Mesodermal cell (in vitro differentiated cells): ENCODE measurements at regions not wholly inside any gene's neighbourhood (a gene's known extent, or its start where the extent isn't known, plus 50 kb on each side); places are given as distances from the start of the nearest gene placed in this dataset.

Experiments
- H3K27ac ChIP-seq: 2 replicates; pipeline ENCODE4 v1.7.0; 2013; ENCODE audit warnings: mild to moderate bottlenecking, low read depth, low read length, moderate library complexity; ENCODE audit not compliant: severe bottlenecking
- H3K36me3 ChIP-seq: 2 replicates; pipeline ENCODE4 v1.7.1; 2013; ENCODE audit warnings: mild to moderate bottlenecking, low read length, moderate library complexity; ENCODE audit not compliant: control insufficient read depth, insufficient read depth
- H3K4me1 ChIP-seq: one replicate; pipeline ENCODE4 v1.7.1; 2013; ENCODE audit warnings: mild to moderate bottlenecking, low read length; ENCODE audit not compliant: insufficient read depth, control insufficient read depth, poor library complexity, severe bottlenecking
- H3K4me3 ChIP-seq: 2 replicates; pipeline ENCODE4 v1.7.0; 2013; ENCODE audit warnings: low read length, control low read depth, mild to moderate bottlenecking; ENCODE audit not compliant: insufficient read depth, poor library complexity, severe bottlenecking; ENCODE audit errors: extremely low read depth
- H3K9me3 ChIP-seq: 2 replicates; pipeline ENCODE4 v1.7.1; 2013; ENCODE audit warnings: mild to moderate bottlenecking, low read length, moderate library complexity; ENCODE audit not compliant: control insufficient read depth
- WGBS, 2 experiments: methylation state at CpG; one replicate each; pipeline ENCODE4 v1.1.5; 2013; ENCODE audit warnings: missing lambda C conversion rate in 2 of 2; ENCODE audit not compliant: insufficient coverage in 2 of 2; 5-methylcytosine and 5-hydroxymethylcytosine counted together

- WGBS, 2 experiments, result 88 to 94% methylated on average over 4 of the region's 6 CpGs
- Histone ChIP-seq H3K9me3 (no peaks in the 10 kb centered on the region), H3K27ac (no peak overlapping the region), H3K4me1 (peaks cover 3% of the 10 kb centered on the region), H3K36me3 (no peaks in the 10 kb centered on the region), H3K4me3 (no peak overlapping the region)
Measured at GRCh38 chr7:46386428-46387399, 465.6 kb upstream of the IGFBP3 start.

DNA sequence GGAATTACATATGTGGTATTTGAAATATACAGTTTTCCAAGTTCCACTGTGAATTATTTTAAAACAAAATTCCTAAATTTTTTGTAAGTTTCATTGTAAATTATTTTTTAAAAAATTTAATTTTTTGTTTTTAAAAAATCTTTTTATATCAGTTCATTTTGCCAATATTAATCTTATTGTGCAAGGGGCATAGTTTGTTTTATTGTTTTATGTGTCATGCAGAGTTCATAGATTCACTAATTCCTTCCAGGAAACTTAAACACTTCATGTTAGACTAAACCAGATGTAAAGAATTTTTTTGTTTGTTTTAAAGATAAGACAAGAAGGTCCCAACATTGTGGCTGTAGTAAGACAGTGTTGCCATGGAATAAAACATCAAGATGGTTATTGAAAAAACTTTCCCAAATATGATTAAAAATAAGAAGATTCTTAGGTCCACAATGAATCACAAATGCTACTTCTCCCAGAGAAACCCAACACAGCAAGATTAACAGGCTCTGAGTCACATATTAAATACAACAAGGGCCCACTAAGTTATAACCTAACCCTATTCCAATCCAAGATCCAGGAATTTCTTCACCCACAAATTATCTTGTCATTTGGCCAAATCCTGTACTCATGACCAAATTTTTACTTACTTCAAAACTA is 464.7 kb upstream of the IGFBP3 start:
- no peaks in the 10 kb centered on the region for H3K9me3 ChIP-seq
- H3K36me3 ChIP-seq, result no peaks in the 10 kb centered on the region
- no peak overlapping the region for H3K4me3 ChIP-seq
- H3K27ac ChIP-seq, result no peak overlapping the region
- H3K4me1 ChIP-seq, result peaks cover 3% of the 10 kb centered on the region

GRCh38 chr7:46383605-46384004 is 462.5 kb upstream of the IGFBP3 start:
- H3K36me3 ChIP-seq, result no peaks in the 10 kb centered on the region
- H3K4me3 ChIP-seq, result no peak overlapping the region
- peaks cover 3% of the 10 kb centered on the region for H3K4me1 ChIP-seq
- no peak overlapping the region for H3K27ac ChIP-seq
- no peaks in the 10 kb centered on the region for H3K9me3 ChIP-seq
- no CpG with 5 or more reads among the region's 2 CpGs for WGBS, 2 experiments

GRCh38 chr7:46369933-46370654 is 449.0 kb upstream of the IGFBP3 start:
- Histone ChIP-seq H3K4me3 (no peak overlapping the region), H3K9me3 (no peaks in the 10 kb centered on the region)
- WGBS, 2 experiments, result 80 to 100% methylated on average over 1 to 2 of the region's 5 CpGs

DNA sequence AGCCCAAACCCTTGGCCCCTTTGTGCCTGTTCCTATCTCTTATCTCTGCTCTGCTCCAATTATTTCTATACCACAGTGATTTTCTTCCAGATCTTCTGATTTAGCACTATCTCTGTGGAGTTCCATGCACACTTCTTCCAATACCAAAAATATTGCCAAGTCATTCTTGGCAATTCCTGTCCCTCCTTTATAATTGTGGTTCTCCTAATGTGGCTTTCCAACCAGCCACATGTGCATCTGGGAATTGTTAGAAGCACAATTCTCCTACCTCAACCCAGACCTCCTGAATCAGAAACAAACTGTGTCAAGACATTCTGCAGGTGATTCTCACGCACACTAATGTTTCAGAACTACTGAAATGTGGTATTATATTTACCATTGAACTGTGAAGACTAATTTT is 447.8 kb upstream of the IGFBP3 start:
- WGBS, 2 experiments, result no CpG with 5 or more reads among the region's 1 CpG

More at GRCh38 chr7:46369933-46370654, 449.0 kb upstream of the IGFBP3 start:
- Histone ChIP-seq H3K36me3 (no peaks in the 10 kb centered on the region), H3K27ac (no peak overlapping the region), H3K4me1 (no peaks in the 10 kb centered on the region)

GRCh38 chr7:46366526-46366925 is 445.5 kb upstream of the IGFBP3 start:
- Histone ChIP-seq H3K4me3 (no peak overlapping the region), H3K9me3 (no peaks in the 10 kb centered on the region), H3K27ac (no peak overlapping the region), H3K4me1 (no peaks in the 10 kb centered on the region), H3K36me3 (no peaks in the 10 kb centered on the region)
- WGBS, 2 experiments, result no CpG with 5 or more reads among the region's 1 CpG

More for the DNA sequence above, 447.8 kb upstream of the IGFBP3 start:
- H3K27ac ChIP-seq, result no peak overlapping the region
- no peak overlapping the region for H3K4me3 ChIP-seq
- no peaks in the 10 kb centered on the region for H3K9me3 ChIP-seq
- H3K4me1 ChIP-seq, result no peaks in the 10 kb centered on the region
- no peaks in the 10 kb centered on the region for H3K36me3 ChIP-seq

- no peaks in the 10 kb centered on the region for H3K4me1 ChIP-seq
- WGBS, 2 experiments, result 83 to 88% methylated on average over 1 of the region's 1 CpG
- no peaks in the 10 kb centered on the region for H3K9me3 ChIP-seq
- no peak overlapping the region for H3K27ac ChIP-seq
- H3K36me3 ChIP-seq, result no peaks in the 10 kb centered on the region
- H3K4me3 ChIP-seq, result no peak overlapping the region
Measured at GRCh38 chr7:46363688-46364087, 442.6 kb upstream of the IGFBP3 start.

DNA sequence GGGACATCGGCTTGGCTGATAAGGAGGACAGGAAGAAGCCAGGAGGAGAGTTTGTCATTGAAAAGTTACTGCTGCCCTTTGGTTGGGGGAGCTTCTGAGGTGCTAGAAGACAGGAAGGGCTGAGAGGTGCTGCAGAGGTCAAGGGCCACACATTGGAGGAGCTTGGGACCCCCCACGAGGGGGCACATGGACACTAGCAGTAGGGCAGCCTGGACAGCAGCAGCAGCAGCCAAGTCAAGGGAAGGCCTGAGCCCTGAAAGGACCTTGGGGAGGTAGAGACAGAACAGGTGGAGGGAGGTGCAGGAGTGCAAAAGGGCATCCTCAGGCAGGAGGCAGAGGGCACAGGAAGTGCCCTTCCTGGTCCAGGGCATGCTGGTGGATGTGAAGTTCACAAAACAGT is 439.7 kb upstream of the IGFBP3 start:
- Histone ChIP-seq H3K9me3 (no peaks in the 10 kb centered on the region), H3K4me3 (no peak overlapping the region), H3K36me3 (no peaks in the 10 kb centered on the region), H3K27ac (no peak overlapping the region), H3K4me1 (no peaks in the 10 kb centered on the region)
- 79 to 90% methylated on average over 1 to 2 of the region's 2 CpGs for WGBS, 2 experiments

DNA sequence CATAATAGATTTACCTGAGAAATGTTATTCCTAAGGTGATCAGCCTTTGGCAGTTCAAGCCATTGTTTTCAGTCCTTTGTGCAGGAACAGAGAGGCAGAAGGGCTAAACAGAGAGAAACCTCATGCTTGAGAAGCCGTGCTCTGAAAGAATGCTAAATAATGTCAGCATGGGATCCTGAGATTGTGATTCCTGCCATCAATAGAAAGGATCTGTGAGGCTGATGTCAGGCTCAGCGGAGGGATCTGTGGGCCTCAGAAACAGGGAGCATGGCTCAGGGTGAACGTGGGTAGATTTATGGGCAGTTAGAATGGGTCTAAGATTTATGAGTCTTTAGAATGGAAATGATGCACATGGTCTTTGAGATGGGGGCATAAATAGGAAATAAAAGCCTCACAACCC is 439.2 kb upstream of the IGFBP3 start:
- Histone ChIP-seq H3K4me1 (no peaks in the 10 kb centered on the region), H3K27ac (no peak overlapping the region), H3K9me3 (no peaks in the 10 kb centered on the region), H3K4me3 (no peak overlapping the region), H3K36me3 (no peaks in the 10 kb centered on the region)
- 53 to 63% methylated on average over 2 to 3 of the region's 3 CpGs for WGBS, 2 experiments

DNA sequence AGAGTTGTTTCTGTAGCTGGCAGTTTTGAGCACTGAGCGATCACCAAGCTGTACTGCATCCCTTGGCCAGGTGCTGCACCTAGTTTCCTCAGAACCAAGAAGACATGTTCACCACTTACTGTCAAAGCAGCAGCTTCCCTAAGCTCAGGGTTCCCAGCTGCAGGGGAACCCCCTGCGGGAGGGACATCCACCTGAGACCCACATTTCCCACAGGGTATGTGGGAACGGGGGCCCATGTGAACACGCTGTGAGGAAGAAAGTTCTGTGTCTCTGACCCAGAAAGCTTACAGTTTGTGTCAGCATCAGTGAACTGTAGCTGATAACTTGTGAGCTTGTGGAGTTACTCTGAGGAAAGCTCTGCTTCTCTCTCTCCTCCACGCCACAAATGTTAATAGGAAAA is 436.8 kb upstream of the IGFBP3 start:
- Histone ChIP-seq H3K36me3 (no peaks in the 10 kb centered on the region), H3K4me1 (no peaks in the 10 kb centered on the region), H3K27ac (no peak overlapping the region), H3K9me3 (no peaks in the 10 kb centered on the region), H3K4me3 (no peak overlapping the region)
- 97 to 100% methylated on average over 1 to 3 of the region's 5 CpGs for WGBS, 2 experiments
